SK-N-SH (cell line): ENCODE measurements at regions not wholly inside any gene's neighbourhood (a gene's known extent, or its start where the extent isn't known, plus 50 kb on each side); places are given as distances from the start of the nearest gene placed in this dataset.
"Not testable (repeated sequence)": the region's sequence is repeated elsewhere in the genome, so short reads cannot be mapped to it uniquely, and the experiment has no call there.

Experiments
- CTCF ChIA-PET: fragments of 300-600, 350-600 bp; formaldehyde crosslinking; extraction: SDS; loops from one replicate; lab custom pipeline; 2021; lab: Yijun Ruan, JAX
- POLR2A ChIA-PET: fragments of 350-600 bp; sonication (Branson Sonifier 250); formaldehyde crosslinking; extraction: SDS; loops from one replicate; lab custom pipeline; 2020; ENCODE audit warnings: antibody characterized with exemption, inconsistent platforms; lab: Yijun Ruan, JAX
- DNase-seq: peaks from one replicate; pipeline ENCODE4 v3.0.0; 2012
- H2AFZ ChIP-seq: fragments of 200-600 bp; sonication (generic); 2 replicates; pipeline ENCODE4 v1.8.1; 2016; ENCODE audit warnings: antibody characterized with exemption, mild to moderate bottlenecking, low read depth
- H3F3A ChIP-seq: fragments of 200-600 bp; sonication (generic); replicated peaks from 2 replicates; pipeline ENCODE3; 2016; ENCODE audit warnings: antibody characterized with exemption, mild to moderate bottlenecking; ENCODE audit not compliant: insufficient read depth
- H3K27ac ChIP-seq, 2 experiments: fragments of 200-500 bp in 1 of 2; fragments of 200-600 bp in 1 of 2; sonication (Bioruptor generic) in 1 of 2; sonication (generic), shearing (Covaris generic) in 1 of 2; 2 replicates each; pipeline versions ENCODE4 v1.5.1 to v1.6.1; 2014 to 2016; ENCODE audit warnings: low read depth in 2 of 2, inconsistent platforms in 1 of 2, low read length in 1 of 2, mild to moderate bottlenecking in 1 of 2, mixed read lengths in 1 of 2
- H3K27me3 ChIP-seq: fragments of 200-600 bp; sonication (generic), shearing (Covaris generic); 2 replicates; pipeline ENCODE4 v1.6.1; 2016; ENCODE audit warnings: mixed run types; ENCODE audit not compliant: insufficient read depth
- H3K36me3 ChIP-seq, 2 experiments: fragments of 200-500 bp in 1 of 2; fragments of 200-600 bp in 1 of 2; sonication (Bioruptor generic) in 1 of 2; sonication (generic) in 1 of 2; replicated peaks in 1 of 2; 2 replicates each; pipeline versions ENCODE3 to v1.5.1; 2014 to 2016; ENCODE audit warnings: low read length in 1 of 2, mild to moderate bottlenecking in 1 of 2; ENCODE audit not compliant: insufficient read depth in 2 of 2, control insufficient read depth in 1 of 2
- H3K4me1 ChIP-seq, 2 experiments: fragments of 200-500 bp in 1 of 2; fragments of 200-600 bp in 1 of 2; sonication (Bioruptor generic) in 1 of 2; sonication (generic), shearing (Covaris generic) in 1 of 2; 2 replicates each; pipeline versions ENCODE4 v1.5.1 to v1.6.1; 2014 to 2016; ENCODE audit warnings: low read depth in 1 of 2, low read length in 1 of 2, mixed run types in 1 of 2; ENCODE audit not compliant: insufficient read depth in 2 of 2, control insufficient read depth in 1 of 2
- H3K4me2 ChIP-seq: fragments of 200-600 bp; sonication (generic), shearing (Covaris generic); 2 replicates; pipeline ENCODE4 v1.6.1; 2017; ENCODE audit warnings: mixed run types
- H3K4me3 ChIP-seq, 2 experiments: fragments of 200-500 bp in 1 of 2; fragments of 200-600 bp in 1 of 2; sonication (Bioruptor generic) in 1 of 2; sonication (generic), shearing (Covaris generic) in 1 of 2; 2 replicates each; pipeline versions ENCODE4 v1.5.1 to v1.8.1; 2014 to 2016; ENCODE audit warnings: low read depth in 2 of 2, inconsistent platforms in 1 of 2, low read length in 1 of 2, mild to moderate bottlenecking in 1 of 2, mixed read lengths in 1 of 2, moderate library complexity in 1 of 2
- H3K79me2 ChIP-seq: fragments of 200-600 bp; sonication (generic); 2 replicates; pipeline ENCODE4 v1.8.1; 2017; ENCODE audit warnings: mild to moderate bottlenecking; ENCODE audit not compliant: insufficient read depth
- H3K9ac ChIP-seq: fragments of 200-600 bp; sonication (generic); 2 replicates; pipeline ENCODE4 v1.6.1; 2017; ENCODE audit warnings: mixed run types
- H3K9me2 ChIP-seq: fragments of 200-600 bp; sonication (generic); 2 replicates; pipeline ENCODE4 v1.6.1; 2017; ENCODE audit warnings: mixed run types
- H3K9me3 ChIP-seq: fragments of 200-600 bp; sonication (generic); 2 replicates; pipeline ENCODE4 v1.6.1; 2017; ENCODE audit warnings: mixed run types, mild to moderate bottlenecking, moderate library complexity
- H4K20me1 ChIP-seq: fragments of 200-600 bp; sonication (generic); 2 replicates; pipeline ENCODE4 v1.6.1; 2017; ENCODE audit warnings: mild to moderate bottlenecking, mixed run types; ENCODE audit not compliant: insufficient read depth
- RXRA ChIP-seq: IDR thresholded peaks from 2 replicates; pipeline ENCODE4 v1.4.0; 2012; ENCODE audit warnings: low read depth, mild to moderate bottlenecking, borderline replicate concordance
- WGBS: methylation state at CpG from one replicate; pipeline ENCODE4 v1.1.6; 2017; ENCODE audit warnings: low lambda C conversion rate; 5-methylcytosine and 5-hydroxymethylcytosine counted together

DNA sequence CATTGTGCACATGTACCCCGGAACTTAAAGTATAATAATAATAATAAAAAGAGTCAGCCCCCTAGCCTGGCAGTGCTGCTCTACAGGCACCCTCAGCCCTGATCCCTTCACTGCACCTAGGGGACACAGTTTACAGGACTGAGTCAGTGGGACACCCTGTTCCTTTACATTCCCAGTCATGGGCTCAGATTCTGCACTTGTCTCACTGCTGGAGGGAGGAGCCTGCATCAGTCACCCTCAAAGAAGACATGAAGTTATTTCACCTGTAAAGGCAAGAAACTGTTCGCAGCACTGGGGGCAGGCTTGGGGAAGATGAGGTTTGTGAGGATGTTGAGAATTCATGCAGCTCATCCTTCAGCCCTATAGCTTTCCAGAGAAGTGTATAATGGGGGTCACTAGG is 50.7 kb upstream of the VPREB1 start:
- H3K4me1 ChIP-seq: no peaks in the 10 kb centered on the region
- no peak overlapping the region for H2AFZ ChIP-seq
- no peaks in the 10 kb centered on the region for H3K9me3 ChIP-seq
- ChIA-PET CTCF (no interaction called here), POLR2A (no interaction called here)
- no peak overlapping the region for H3K4me2 ChIP-seq
- no peak for DNase-seq
- H3K27ac ChIP-seq: no peak overlapping the region
- no peak overlapping the region for H3K4me3 ChIP-seq
- no peak for TF ChIP-seq RXRA
- no peaks in the 10 kb centered on the region for H3K9me2 ChIP-seq
- H3K79me2 ChIP-seq: no peaks in the 10 kb centered on the region
- H4K20me1 ChIP-seq: no peaks in the 10 kb centered on the region
- 50% methylated on average over 2 of the region's 2 CpGs for WGBS
- H3K27me3 ChIP-seq: peaks cover 18% of the 10 kb centered on the region; the same call in 1 of the 2 replicates
- H3K36me3 ChIP-seq: no peaks in the 10 kb centered on the region
- no peak overlapping the region for H3K9ac ChIP-seq
- H3F3A ChIP-seq: no peaks in the 10 kb centered on the region

DNA sequence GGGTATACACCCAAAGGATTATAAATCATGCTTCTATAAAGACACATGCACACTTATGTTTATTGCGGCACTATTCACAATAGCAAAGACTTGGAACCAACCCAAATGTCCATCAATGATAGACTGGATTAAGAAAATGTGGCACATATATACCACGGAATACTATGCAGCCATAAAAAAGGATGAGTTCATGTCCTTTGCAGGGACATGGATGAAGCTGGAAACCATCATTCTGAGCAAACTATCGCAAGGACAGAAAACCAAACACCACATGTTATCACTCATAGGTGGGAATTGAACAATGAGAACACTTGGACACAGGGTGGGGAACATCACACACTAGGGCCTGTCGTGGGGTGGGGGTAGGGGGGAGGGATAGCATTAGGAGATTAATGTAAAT is 51.1 kb upstream of the VPREB1 start:
- H3K36me3 ChIP-seq, POLR2A ChIA-PET, H4K20me1 ChIP-seq, H3K9me2 ChIP-seq, H3K4me3 ChIP-seq, H3K79me2 ChIP-seq, H3K9ac ChIP-seq, DNase-seq, CTCF ChIA-PET, H2AFZ ChIP-seq, H3K4me1 ChIP-seq, H3F3A ChIP-seq, H3K9me3 ChIP-seq, H3K27ac ChIP-seq, H3K4me2 ChIP-seq: not testable (repeated sequence)
- WGBS: 2% methylated on average over 4 of the region's 4 CpGs
- H3K27me3 ChIP-seq: peaks cover 13% of the 10 kb centered on the region; the same call in 1 of the 2 replicates

DNA sequence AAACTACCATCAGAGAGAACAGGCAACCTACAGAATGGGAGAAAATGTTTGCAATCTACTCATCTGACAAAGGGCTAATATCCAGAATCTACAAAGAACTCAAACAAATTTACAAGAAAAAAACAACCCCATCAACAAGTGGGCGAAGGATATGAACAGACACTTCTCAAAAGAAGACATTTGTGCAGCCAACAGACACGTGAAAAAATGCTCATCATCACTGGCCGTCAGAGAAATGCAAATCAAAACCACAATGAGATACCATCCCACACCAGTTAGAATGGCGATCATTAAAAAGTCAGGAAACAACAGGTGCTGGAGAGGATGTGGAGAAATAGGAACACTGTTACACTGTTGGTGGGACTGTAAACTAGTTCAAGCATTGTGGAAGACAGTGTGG is 51.6 kb upstream of the VPREB1 start:
- H3K36me3 ChIP-seq, H3F3A ChIP-seq, H3K9me3 ChIP-seq, H3K9ac ChIP-seq, CTCF ChIA-PET, H3K4me2 ChIP-seq, H2AFZ ChIP-seq, H4K20me1 ChIP-seq, H3K27me3 ChIP-seq, H3K27ac ChIP-seq, POLR2A ChIA-PET, DNase-seq, H3K4me1 ChIP-seq, H3K9me2 ChIP-seq, H3K4me3 ChIP-seq, H3K79me2 ChIP-seq: not testable (repeated sequence)
- 25% methylated on average over 4 of the region's 4 CpGs for WGBS

DNA sequence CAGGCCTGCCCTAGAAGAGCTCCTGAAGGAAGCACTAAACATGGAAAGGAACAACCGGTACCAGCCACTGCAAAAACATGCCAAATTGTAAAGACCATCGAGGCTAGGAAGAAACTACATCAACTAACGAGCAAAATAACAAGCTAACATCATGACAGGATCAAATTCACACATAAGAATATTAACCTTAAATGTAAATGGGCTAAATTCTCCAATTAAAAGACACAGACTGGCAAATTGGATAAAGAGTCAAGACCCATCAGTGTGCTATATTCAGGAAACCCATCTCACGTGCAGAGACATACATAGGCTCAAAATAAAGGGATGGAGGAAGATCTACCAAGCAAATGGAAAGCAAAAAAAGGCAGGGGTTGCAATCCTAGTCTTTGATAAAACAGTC is 54.8 kb upstream of the VPREB1 start:
- CTCF ChIA-PET: interaction anchor here (0.9 to 2.8 kb wide), 2 partner anchors 11 to 19 kb away, joined by 3 to 6 read pairs; no protein-coding TSS in a partner anchor
- POLR2A ChIA-PET: not testable (repeated sequence)

DNA sequence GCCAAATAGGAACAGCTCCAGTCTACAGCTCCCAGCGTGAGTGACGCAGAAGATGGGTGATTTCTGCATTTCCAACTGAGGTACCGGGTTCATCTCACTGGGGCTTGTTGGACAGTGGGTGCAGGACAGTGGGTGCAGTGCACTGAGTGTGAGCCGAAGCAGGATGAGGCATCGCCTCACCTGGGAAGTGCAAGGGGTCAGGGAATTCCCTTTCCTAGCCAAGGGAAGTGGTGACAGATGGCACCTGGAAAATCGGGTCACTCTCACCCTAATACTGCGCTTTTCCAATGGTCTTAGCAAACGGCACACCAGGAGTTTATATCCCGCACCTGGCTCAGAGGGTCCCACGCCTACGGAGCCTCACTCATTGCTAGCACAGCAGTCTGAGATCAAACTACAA is 56.7 kb upstream of the VPREB1 start:
- H3K4me3 ChIP-seq, H4K20me1 ChIP-seq, DNase-seq, H3K9me3 ChIP-seq, H3K9me2 ChIP-seq, H3K9ac ChIP-seq, H2AFZ ChIP-seq, H3K36me3 ChIP-seq, POLR2A ChIA-PET, H3K27ac ChIP-seq, H3K79me2 ChIP-seq, H3K4me1 ChIP-seq, H3F3A ChIP-seq, H3K4me2 ChIP-seq: not testable (repeated sequence)
- 14% methylated on average over 9 of the region's 11 CpGs for WGBS
- CTCF ChIA-PET: interaction anchor here (5.9 kb wide), 1 partner anchor 9 kb away, joined by 36 read pairs; no protein-coding TSS in a partner anchor
- peaks cover 27% of the 10 kb centered on the region for H3K27me3 ChIP-seq

More for the DNA sequence above, 54.8 kb upstream of the VPREB1 start:
- peaks cover 15% of the 10 kb centered on the region for H3K27me3 ChIP-seq
- H3K4me1 ChIP-seq, H3K9ac ChIP-seq, H3K4me3 ChIP-seq, H4K20me1 ChIP-seq, DNase-seq, H3F3A ChIP-seq, H3K9me2 ChIP-seq, H3K9me3 ChIP-seq, H2AFZ ChIP-seq, H3K27ac ChIP-seq, H3K79me2 ChIP-seq, H3K4me2 ChIP-seq, H3K36me3 ChIP-seq: not testable (repeated sequence)
- 5% methylated on average over 4 of the region's 4 CpGs for WGBS
